Mesothelial cell of epicardium (in vitro differentiated cells): ENCODE measurements at regions not wholly inside any gene's neighbourhood (a gene's known extent, or its start where the extent isn't known, plus 50 kb on each side); places are given as distances from the start of the nearest gene placed in this dataset.
A peak's percentile ranks its signal among the peaks of the same experiment; 100 is the strongest.

Source experiments
- DNase-seq, 2 experiments: peaks; one replicate each; pipeline ENCODE4 v3.0.0; 2021; ENCODE audit warnings: low spot score in 2 of 2; ENCODE audit not compliant: unreplicated experiment in 2 of 2
- H3K27ac Mint-ChIP-seq: 2 replicates; pipeline ENCODE4 v1.8.0; 2021; ENCODE audit warnings: mixed read lengths
- H3K27me3 Mint-ChIP-seq: 2 replicates; pipeline ENCODE4 v1.8.0; 2021; ENCODE audit warnings: low read depth, mixed read lengths
- H3K36me3 Mint-ChIP-seq: 2 replicates; pipeline ENCODE4 v1.8.0; 2021; ENCODE audit warnings: mixed read lengths
- H3K4me1 Mint-ChIP-seq: 2 replicates; pipeline ENCODE4 v1.8.0; 2021; ENCODE audit warnings: mixed read lengths
- H3K4me3 Mint-ChIP-seq: 2 replicates; pipeline ENCODE4 v1.8.0; 2021; ENCODE audit warnings: mild to moderate bottlenecking, moderate library complexity, mixed read lengths
- H3K9me3 Mint-ChIP-seq: 2 replicates; pipeline ENCODE4 v1.8.0; 2021; ENCODE audit warnings: mixed read lengths
- TF ChIP-seq, protein P1 (sequence below): fragments of 200-600 bp; sonication (generic); IDR thresholded peaks from one replicate; pipeline ENCODE4 v1.5.0; 2021; ENCODE audit warnings: antibody characterized with exemption; ENCODE audit not compliant: unreplicated experiment

DNA sequence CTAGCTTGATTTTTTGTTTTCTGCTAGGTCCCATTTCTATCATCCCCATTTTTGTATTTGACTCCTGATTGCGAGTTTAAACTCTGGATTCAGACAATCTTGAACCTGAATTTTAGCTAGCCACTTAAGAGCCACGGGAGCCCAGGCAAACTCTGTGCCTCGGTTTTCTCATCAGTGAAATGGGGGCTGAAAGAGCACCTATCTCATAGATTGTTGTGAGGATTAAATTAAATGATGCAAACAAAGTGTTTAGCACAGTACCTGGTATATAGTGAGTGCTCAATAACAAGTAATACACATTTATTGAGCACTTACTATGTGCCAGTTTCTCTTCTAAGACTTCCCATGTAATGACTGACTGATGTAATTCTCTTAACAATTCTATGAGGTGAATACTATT, 158.1 kb upstream of the POU3F1 start:
- Mint-ChIP-seq H3K4me3 (no peak overlapping the region), H3K4me1 (no peaks in the 10 kb centered on the region), H3K27ac (no peak overlapping the region), H3K36me3 (no peaks in the 10 kb centered on the region), H3K9me3 (peaks cover 3% of the 10 kb centered on the region), H3K27me3 (peaks cover 36% of the 10 kb centered on the region)
- TF ChIP-seq, protein P1, sequence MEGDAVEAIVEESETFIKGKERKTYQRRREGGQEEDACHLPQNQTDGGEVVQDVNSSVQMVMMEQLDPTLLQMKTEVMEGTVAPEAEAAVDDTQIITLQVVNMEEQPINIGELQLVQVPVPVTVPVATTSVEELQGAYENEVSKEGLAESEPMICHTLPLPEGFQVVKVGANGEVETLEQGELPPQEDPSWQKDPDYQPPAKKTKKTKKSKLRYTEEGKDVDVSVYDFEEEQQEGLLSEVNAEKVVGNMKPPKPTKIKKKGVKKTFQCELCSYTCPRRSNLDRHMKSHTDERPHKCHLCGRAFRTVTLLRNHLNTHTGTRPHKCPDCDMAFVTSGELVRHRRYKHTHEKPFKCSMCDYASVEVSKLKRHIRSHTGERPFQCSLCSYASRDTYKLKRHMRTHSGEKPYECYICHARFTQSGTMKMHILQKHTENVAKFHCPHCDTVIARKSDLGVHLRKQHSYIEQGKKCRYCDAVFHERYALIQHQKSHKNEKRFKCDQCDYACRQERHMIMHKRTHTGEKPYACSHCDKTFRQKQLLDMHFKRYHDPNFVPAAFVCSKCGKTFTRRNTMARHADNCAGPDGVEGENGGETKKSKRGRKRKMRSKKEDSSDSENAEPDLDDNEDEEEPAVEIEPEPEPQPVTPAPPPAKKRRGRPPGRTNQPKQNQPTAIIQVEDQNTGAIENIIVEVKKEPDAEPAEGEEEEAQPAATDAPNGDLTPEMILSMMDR, result no peak
- no peak for DNase-seq

DNA sequence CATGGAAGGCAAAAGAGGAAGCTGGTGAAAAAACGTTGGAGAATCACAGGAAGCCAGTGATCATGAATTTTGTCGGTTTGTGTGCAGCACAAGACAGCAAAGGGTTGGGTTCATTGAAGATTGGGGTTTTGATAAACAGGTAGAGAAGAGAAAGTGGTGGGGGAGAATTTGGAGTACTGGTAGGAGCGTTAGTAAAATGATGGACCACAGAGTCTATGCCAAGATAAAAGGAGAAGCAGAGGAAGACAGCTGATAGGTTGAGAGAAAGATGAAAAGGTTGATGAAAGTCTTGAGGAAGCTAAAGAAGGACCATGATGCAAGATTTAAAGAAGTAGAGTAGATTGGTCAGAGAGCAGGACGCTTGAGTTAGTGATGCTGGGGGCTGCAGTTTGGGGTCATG, 156.8 kb upstream of the POU3F1 start:
- H3K9me3 Mint-ChIP-seq, result peaks cover 3% of the 10 kb centered on the region
- H3K27ac Mint-ChIP-seq, result no peak overlapping the region
- no peak overlapping the region for H3K4me3 Mint-ChIP-seq
- TF ChIP-seq, protein P1, result no peak
- H3K36me3 Mint-ChIP-seq, result no peaks in the 10 kb centered on the region
- peaks cover 34% of the 10 kb centered on the region for H3K27me3 Mint-ChIP-seq
- no peak for DNase-seq
- H3K4me1 Mint-ChIP-seq, result peaks cover 6% of the 10 kb centered on the region

DNA sequence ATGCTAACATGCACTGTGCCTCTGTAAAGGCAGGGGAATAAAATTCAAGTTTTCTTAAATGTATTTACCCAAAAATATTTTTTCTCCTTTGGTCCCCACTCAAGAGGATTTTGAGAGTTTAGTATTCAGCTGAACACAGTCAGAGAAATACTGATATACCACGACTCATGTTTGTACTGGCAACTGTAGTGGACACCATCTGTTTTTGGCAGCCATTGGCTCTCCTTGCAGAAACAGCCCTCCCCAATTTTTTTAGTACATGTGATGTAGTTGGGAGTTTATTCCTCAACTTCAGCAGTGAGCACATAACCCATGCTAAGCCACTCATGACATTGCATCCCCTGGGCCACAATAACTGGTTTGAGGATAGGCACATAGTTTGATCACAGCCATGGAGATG, 154.8 kb upstream of the POU3F1 start:
- peaks cover 3% of the 10 kb centered on the region for H3K9me3 Mint-ChIP-seq
- no peak overlapping the region for H3K4me3 Mint-ChIP-seq
- H3K27ac Mint-ChIP-seq, result no peak overlapping the region
- H3K4me1 Mint-ChIP-seq, result peaks cover 18% of the 10 kb centered on the region
- no peaks in the 10 kb centered on the region for H3K36me3 Mint-ChIP-seq
- TF ChIP-seq, protein P1, result no peak
- H3K27me3 Mint-ChIP-seq, result peaks cover 31% of the 10 kb centered on the region
- DNase-seq, result no peak

DNA sequence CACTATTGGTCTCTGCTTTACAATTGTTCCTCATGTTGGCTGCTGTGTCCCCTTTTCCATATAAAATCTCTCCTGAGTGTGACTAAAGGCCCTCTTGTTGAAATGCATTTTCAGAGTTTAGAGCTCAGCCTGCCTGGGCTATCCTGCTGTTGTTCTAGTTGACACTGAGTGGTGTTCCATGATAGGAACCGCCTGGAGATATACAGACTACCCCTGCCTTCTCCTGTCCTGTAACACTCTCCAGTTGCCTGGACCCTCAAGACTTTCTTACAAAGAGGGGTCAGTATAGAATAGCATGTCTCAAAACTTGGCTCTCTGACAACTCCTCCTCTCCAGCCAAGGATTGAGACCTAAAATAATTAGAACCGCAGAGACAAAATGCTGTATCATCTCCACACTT, 152.0 kb upstream of the POU3F1 start:
- H3K27me3 Mint-ChIP-seq, result peaks cover 51% of the 10 kb centered on the region
- H3K9me3 Mint-ChIP-seq, result peaks cover 3% of the 10 kb centered on the region
- H3K36me3 Mint-ChIP-seq, result no peaks in the 10 kb centered on the region
- no peak overlapping the region for H3K27ac Mint-ChIP-seq
- DNase-seq, result no peak
- TF ChIP-seq, protein P1, result no peak
- peaks cover 18% of the 10 kb centered on the region for H3K4me1 Mint-ChIP-seq
- H3K4me3 Mint-ChIP-seq, result no peak overlapping the region

DNA sequence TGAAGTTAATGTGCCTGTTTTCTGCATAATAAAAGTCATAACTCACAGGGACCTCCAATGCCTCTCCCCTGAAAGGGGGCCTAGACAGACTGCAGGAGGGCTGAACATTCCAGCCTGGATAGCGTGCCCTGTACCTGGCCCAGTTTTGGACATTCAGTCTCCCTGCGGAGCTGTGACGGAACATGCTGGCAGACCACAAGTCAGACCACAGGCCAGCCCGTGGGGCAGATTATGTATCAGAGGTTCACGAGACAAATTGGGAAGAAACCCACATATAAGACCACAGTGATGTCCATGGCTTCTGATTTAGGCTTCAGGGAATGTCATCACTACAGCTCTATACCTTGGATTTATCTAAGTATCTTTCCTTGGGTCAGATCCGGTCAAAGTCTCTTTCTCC, 151.5 kb upstream of the POU3F1 start:
- Mint-ChIP-seq H3K9me3 (peaks cover 3% of the 10 kb centered on the region), H3K4me3 (no peak overlapping the region), H3K27ac (peak overlapping the region; percentile 22), H3K4me1 (peaks cover 18% of the 10 kb centered on the region), H3K36me3 (no peaks in the 10 kb centered on the region), H3K27me3 (peaks cover 56% of the 10 kb centered on the region)
- DNase-seq, result no peak
- TF ChIP-seq, protein P1, result no peak
